ENCODE measurements at regions not wholly inside any gene's neighbourhood (a gene's known extent, or its start where the extent isn't known, plus 50 kb on each side); places are given as distances from the start of the nearest gene placed in this dataset.
"Not testable (repeated sequence)": the region's sequence is repeated elsewhere in the genome, so short reads cannot be mapped to it uniquely, and the experiment has no call there.

DNA sequence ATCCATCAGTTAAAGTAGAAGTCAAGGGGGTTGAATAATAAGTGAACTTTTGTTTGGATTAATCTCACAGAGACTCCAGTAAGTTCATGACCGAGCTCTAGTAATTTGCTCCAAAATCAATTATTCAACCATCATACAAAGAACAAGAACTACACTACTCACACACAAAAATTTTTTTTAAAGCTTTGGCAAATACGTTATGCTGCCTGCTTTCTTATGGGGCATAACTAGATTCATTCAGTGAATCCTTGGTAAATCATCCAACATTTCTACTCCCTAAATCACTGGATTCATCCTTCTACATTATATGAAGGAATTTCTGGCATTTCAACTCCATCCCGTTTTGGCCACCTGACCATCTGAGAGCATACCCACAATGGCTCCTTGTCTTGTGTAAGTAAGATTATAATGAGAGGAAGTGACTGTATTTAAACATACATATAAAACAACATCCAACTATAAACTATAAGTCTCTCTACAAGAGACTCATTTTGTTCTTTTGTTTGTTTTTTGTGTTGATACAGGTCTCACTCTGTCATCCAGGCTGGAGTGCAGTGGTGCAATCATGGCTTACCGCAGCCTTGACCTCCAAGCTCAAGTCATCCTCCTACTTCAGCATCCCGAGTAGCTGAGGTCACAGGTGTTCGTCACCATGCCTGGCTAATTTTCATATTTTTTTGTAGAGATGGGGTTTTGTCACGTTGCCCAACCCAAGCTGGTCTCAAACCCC is 144.2 kb upstream of the LRRTM4 start:
- POLR2A ChIA-PET: no interaction called here
- no peaks in the 10 kb centered on the region for H3K27me3 Mint-ChIP-seq (ENCODE audit: low read depth)
- no peak for DNase-seq (ENCODE audit: low spot score)
- H3K36me3 Mint-ChIP-seq: no peaks in the 10 kb centered on the region
- ATAC-seq: no peak
- no peak overlapping the region for H3K4me3 Mint-ChIP-seq
- H3K9me3 Mint-ChIP-seq: no peaks in the 10 kb centered on the region
- no peak for TF ChIP-seq TEAD1 (CRISPR knock-in tag; IDR thresholded peaks at IDR 0.05)
- no peak for TF ChIP-seq IRF2 (CRISPR knock-in tag; IDR thresholded peaks at IDR 0.05; ENCODE audit: borderline replicate concordance, low read depth)
- TF ChIP-seq SMAD3 (CRISPR knock-in tag; IDR thresholded peaks at IDR 0.05; ENCODE audit: borderline replicate concordance): no peak
- TF ChIP-seq ZNF396 (CRISPR knock-in tag; IDR thresholded peaks at IDR 0.05; ENCODE audit: borderline replicate concordance): no peak
- TF ChIP-seq NFATC4 (CRISPR knock-in tag; IDR thresholded peaks at IDR 0.05): no peak
- CTCF ChIA-PET: no interaction called here
- no peak overlapping the region for H3K27ac Mint-ChIP-seq
- no peaks in the 10 kb centered on the region for H3K4me1 Mint-ChIP-seq

DNA sequence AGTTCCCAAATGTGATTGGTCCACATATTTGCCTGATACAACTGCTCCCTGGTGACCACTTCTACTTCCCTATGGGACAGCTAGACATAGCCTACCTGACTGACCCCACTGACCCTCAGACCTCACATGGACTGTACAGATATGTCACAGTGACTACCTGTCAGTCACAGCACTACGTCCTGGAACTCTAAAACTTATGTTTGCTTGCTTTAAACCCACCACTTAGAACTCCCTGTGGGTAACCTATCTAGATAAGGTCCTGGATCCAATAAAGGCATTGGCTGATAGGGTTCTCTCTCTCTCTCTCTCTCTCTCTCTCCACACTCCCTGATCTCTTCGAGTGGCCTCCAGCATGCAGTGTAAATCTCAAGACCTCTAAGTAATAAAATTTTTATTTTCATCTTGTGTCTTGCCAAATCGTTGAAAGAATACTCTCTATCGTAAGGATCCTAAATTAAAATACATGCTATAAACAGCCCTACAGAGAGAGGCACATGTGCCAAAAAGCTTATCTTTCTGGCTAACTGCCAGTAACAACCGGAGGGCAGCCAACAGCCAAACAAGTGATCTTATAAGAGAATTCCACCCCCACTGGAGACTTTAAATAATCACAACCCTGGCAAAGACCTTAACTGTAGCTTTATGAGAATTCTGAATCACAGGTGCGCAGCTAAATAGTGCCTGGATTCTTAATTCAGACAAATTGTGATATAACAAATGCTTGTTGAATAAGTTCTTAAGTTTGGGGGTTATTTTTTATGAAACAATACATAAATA is 162.6 kb upstream of the LRRTM4 start:
- POLR2A ChIA-PET; H3K4me3 Mint-ChIP-seq; H3K27ac Mint-ChIP-seq; ATAC-seq; H3K27me3 Mint-ChIP-seq (ENCODE audit: low read depth); H3K36me3 Mint-ChIP-seq; H3K9me3 Mint-ChIP-seq; CTCF ChIA-PET; H3K4me1 Mint-ChIP-seq; DNase-seq (ENCODE audit: low spot score): not testable (repeated sequence)

DNA sequence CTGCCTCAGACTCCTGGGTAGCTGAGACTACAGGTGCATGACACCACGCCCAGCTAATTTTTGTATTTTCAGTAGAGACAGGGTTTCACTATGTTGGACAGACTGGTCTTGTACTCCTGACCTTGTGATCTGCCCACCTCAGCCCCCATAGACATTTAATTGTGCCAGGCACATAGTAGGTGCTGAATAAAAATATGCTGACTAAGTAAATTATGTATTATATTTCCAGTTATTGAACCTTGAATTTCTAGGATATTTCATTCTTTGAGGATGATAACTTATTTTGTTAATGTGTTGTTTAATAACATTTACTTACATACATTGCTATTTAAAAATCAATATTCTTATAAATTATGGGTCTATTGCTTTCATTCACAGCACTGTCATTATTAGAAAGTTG is 190.4 kb upstream of the LRRTM4 start:
- no peak for ATAC-seq
- ChIA-PET POLR2A (no interaction called here), CTCF (no interaction called here)
- Mint-ChIP-seq H3K27me3 (ENCODE audit: low read depth) (no peaks in the 10 kb centered on the region), H3K36me3 (no peaks in the 10 kb centered on the region), H3K27ac (no peak overlapping the region), H3K4me3 (no peak overlapping the region), H3K9me3 (no peaks in the 10 kb centered on the region), H3K4me1 (peaks cover 10% of the 10 kb centered on the region)
- no peak for DNase-seq (ENCODE audit: low spot score)
- TF ChIP-seq, protein P1, sequence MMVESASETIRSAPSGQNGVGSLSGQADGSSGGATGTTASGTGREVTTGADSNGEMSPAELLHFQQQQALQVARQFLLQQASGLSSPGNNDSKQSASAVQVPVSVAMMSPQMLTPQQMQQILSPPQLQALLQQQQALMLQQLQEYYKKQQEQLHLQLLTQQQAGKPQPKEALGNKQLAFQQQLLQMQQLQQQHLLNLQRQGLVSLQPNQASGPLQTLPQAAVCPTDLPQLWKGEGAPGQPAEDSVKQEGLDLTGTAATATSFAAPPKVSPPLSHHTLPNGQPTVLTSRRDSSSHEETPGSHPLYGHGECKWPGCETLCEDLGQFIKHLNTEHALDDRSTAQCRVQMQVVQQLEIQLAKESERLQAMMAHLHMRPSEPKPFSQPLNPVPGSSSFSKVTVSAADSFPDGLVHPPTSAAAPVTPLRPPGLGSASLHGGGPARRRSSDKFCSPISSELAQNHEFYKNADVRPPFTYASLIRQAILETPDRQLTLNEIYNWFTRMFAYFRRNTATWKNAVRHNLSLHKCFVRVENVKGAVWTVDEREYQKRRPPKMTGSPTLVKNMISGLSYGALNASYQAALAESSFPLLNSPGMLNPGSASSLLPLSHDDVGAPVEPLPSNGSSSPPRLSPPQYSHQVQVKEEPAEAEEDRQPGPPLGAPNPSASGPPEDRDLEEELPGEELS (CRISPR knock-in tag; IDR thresholded peaks at IDR 0.05): no peak
- TF ChIP-seq ZNF671 (CRISPR knock-in tag; IDR thresholded peaks at IDR 0.05) (no peak), GTF2I (CRISPR knock-in tag; conservative IDR thresholded peaks at IDR 0.05) (no peak), ZBTB21 (CRISPR knock-in tag; IDR thresholded peaks at IDR 0.05; ENCODE audit: borderline replicate concordance) (no peak), TEAD1 (CRISPR knock-in tag; IDR thresholded peaks at IDR 0.05) (no peak), NR3C1 (CRISPR knock-in tag; conservative IDR thresholded peaks at IDR 0.05; ENCODE audit: low read depth) (no peak), NR2C2 (CRISPR knock-in tag; IDR thresholded peaks at IDR 0.05) (no peak), IRF2 (CRISPR knock-in tag; IDR thresholded peaks at IDR 0.05; ENCODE audit: borderline replicate concordance, low read depth) (no peak), MYBL2 (CRISPR knock-in tag; IDR thresholded peaks at IDR 0.05) (no peak), GRHL2 (CRISPR knock-in tag; IDR thresholded peaks at IDR 0.05; ENCODE audit: insufficient replicate concordance, severe bottlenecking) (no peak), SP1 (CRISPR knock-in tag; conservative IDR thresholded peaks at IDR 0.05) (no peak), ELF4 (CRISPR knock-in tag; IDR thresholded peaks at IDR 0.05; ENCODE audit: low read depth) (no peak)
- TF ChIP-seq, protein P2, sequence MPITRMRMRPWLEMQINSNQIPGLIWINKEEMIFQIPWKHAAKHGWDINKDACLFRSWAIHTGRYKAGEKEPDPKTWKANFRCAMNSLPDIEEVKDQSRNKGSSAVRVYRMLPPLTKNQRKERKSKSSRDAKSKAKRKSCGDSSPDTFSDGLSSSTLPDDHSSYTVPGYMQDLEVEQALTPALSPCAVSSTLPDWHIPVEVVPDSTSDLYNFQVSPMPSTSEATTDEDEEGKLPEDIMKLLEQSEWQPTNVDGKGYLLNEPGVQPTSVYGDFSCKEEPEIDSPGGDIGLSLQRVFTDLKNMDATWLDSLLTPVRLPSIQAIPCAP (CRISPR knock-in tag; IDR thresholded peaks at IDR 0.05): no peak
- TF ChIP-seq, protein P3, sequence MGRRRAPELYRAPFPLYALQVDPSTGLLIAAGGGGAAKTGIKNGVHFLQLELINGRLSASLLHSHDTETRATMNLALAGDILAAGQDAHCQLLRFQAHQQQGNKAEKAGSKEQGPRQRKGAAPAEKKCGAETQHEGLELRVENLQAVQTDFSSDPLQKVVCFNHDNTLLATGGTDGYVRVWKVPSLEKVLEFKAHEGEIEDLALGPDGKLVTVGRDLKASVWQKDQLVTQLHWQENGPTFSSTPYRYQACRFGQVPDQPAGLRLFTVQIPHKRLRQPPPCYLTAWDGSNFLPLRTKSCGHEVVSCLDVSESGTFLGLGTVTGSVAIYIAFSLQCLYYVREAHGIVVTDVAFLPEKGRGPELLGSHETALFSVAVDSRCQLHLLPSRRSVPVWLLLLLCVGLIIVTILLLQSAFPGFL (CRISPR knock-in tag; IDR thresholded peaks at IDR 0.05; ENCODE audit: borderline replicate concordance): no peak
- TF ChIP-seq, protein P4, sequence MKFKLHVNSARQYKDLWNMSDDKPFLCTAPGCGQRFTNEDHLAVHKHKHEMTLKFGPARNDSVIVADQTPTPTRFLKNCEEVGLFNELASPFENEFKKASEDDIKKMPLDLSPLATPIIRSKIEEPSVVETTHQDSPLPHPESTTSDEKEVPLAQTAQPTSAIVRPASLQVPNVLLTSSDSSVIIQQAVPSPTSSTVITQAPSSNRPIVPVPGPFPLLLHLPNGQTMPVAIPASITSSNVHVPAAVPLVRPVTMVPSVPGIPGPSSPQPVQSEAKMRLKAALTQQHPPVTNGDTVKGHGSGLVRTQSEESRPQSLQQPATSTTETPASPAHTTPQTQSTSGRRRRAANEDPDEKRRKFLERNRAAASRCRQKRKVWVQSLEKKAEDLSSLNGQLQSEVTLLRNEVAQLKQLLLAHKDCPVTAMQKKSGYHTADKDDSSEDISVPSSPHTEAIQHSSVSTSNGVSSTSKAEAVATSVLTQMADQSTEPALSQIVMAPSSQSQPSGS (CRISPR knock-in tag; IDR thresholded peaks at IDR 0.05; ENCODE audit: borderline replicate concordance, low read depth): no peak
- TF ChIP-seq, protein P5, sequence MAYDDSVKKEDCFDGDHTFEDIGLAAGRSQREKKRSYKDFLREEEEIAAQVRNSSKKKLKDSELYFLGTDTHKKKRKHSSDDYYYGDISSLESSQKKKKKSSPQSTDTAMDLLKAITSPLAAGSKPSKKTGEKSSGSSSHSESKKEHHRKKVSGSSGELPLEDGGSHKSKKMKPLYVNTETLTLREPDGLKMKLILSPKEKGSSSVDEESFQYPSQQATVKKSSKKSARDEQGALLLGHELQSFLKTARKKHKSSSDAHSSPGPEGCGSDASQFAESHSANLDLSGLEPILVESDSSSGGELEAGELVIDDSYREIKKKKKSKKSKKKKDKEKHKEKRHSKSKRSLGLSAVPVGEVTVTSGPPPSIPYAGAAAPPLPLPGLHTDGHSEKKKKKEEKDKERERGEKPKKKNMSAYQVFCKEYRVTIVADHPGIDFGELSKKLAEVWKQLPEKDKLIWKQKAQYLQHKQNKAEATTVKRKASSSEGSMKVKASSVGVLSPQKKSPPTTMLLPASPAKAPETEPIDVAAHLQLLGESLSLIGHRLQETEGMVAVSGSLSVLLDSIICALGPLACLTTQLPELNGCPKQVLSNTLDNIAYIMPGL (CRISPR knock-in tag; IDR thresholded peaks at IDR 0.05): no peak
- TF ChIP-seq, protein P6, sequence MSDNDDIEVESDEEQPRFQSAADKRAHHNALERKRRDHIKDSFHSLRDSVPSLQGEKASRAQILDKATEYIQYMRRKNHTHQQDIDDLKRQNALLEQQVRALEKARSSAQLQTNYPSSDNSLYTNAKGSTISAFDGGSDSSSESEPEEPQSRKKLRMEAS (CRISPR knock-in tag; IDR thresholded peaks at IDR 0.05): no peak
- TF ChIP-seq, protein P7, sequence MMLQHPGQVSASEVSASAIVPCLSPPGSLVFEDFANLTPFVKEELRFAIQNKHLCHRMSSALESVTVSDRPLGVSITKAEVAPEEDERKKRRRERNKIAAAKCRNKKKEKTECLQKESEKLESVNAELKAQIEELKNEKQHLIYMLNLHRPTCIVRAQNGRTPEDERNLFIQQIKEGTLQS (CRISPR knock-in tag; conservative IDR thresholded peaks at IDR 0.05): no peak
- TF ChIP-seq, protein P8, sequence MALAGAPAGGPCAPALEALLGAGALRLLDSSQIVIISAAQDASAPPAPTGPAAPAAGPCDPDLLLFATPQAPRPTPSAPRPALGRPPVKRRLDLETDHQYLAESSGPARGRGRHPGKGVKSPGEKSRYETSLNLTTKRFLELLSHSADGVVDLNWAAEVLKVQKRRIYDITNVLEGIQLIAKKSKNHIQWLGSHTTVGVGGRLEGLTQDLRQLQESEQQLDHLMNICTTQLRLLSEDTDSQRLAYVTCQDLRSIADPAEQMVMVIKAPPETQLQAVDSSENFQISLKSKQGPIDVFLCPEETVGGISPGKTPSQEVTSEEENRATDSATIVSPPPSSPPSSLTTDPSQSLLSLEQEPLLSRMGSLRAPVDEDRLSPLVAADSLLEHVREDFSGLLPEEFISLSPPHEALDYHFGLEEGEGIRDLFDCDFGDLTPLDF (CRISPR knock-in tag; IDR thresholded peaks at IDR 0.05): no peak
